GM12878 (cell line): ENCODE measurements at regions not wholly inside any gene's neighbourhood (a gene's known extent, or its start where the extent isn't known, plus 50 kb on each side); places are given as distances from the start of the nearest gene placed in this dataset.

Experiments
- ATAC-seq: fragments of 200-7000 bp; cut with Tn5 transposase; 3 replicates; pipeline ENCODE4 v1.9.1; 2020; ENCODE audit warnings: mild to moderate bottlenecking, moderate library complexity
- BruUV-seq: library from RNA; stranded (reverse); fragments of 400-500 nt; replicated peaks from 2 replicates; lab custom pipeline; 2021; lab: Mats Ljungman, UMichigan
- CTCF ChIA-PET: fragments of 300-600 bp; sonication (Branson Sonifier 250); formaldehyde crosslinking; extraction: SDS; loops from one replicate; lab custom pipeline; 2021; ENCODE audit warnings: inconsistent platforms; lab: Yijun Ruan, JAX
- POLR2A ChIA-PET: fragments of 350-600 bp; formaldehyde crosslinking; extraction: SDS; loops from one replicate; lab custom pipeline; 2021; ENCODE audit warnings: inconsistent platforms; lab: Charles Lee
- RAD21 ChIA-PET: fragments of 300-600 bp; sonication (Branson Sonifier 250); formaldehyde crosslinking; loops from one replicate; lab custom pipeline; 2023; ENCODE audit warnings: antibody characterized with exemption; ENCODE audit not compliant: unreplicated experiment; lab: Charles Lee
- SMC1A ChIA-PET: fragments of 300-600 bp; sonication (Branson Sonifier 250); formaldehyde crosslinking; loops from one replicate; lab custom pipeline; 2023; ENCODE audit not compliant: unreplicated experiment, uncharacterized antibody; lab: Charles Lee
- DNase-seq: peaks from one replicate; pipeline ENCODE4 v3.0.0-alpha.2; 2011; ENCODE audit warnings: low read depth, low spot score
- FAIRE-seq: peaks from 3 replicates; lab custom pipeline; 2011; peaks lifted over from hg19 to GRCh38; lab: Jason Lieb, UNC
- H2AFZ ChIP-seq: 2 replicates; pipeline ENCODE4 v1.6.0; 2011; ENCODE audit warnings: low read depth, low read length, control low read depth; ENCODE audit not compliant: control insufficient read depth
- H3K27ac ChIP-seq: 2 replicates; pipeline ENCODE4 v1.5.1; 2011; ENCODE audit warnings: control low read depth; ENCODE audit not compliant: control insufficient read depth, insufficient read depth
- H3K27me3 ChIP-seq, 2 experiments: replicated peaks in 1 of 2; 2 replicates each; pipeline versions ENCODE4 v1.6.0 to v1.6.1; 2011; ENCODE audit warnings: low read length in 1 of 2; ENCODE audit not compliant: control insufficient read depth in 2 of 2, insufficient read depth in 2 of 2
- H3K36me3 ChIP-seq, 2 experiments: 2 replicates each; pipeline ENCODE4 v1.5.1; 2011; ENCODE audit warnings: low read length in 1 of 2; ENCODE audit not compliant: control insufficient read depth in 2 of 2, insufficient read depth in 2 of 2
- H3K4me1 ChIP-seq: 2 replicates; pipeline ENCODE4 v1.6.1; 2011; ENCODE audit warnings: mild to moderate bottlenecking, low read length, moderate library complexity, mixed read lengths; ENCODE audit not compliant: control insufficient read depth, insufficient read depth
- H3K4me2 ChIP-seq: 2 replicates; pipeline ENCODE4 v1.6.0; 2011; ENCODE audit warnings: control low read depth; ENCODE audit not compliant: control insufficient read depth, insufficient read depth
- H3K4me3 ChIP-seq: fragments of 200-600 bp; sonication (generic); 2 replicates; pipeline ENCODE4 v1.5.1; 2016
- H3K79me2 ChIP-seq: 2 replicates; pipeline ENCODE4 v1.6.0; 2011; ENCODE audit warnings: low read length; ENCODE audit not compliant: control insufficient read depth, insufficient read depth
- H3K9ac ChIP-seq: 2 replicates; pipeline ENCODE4 v1.8.0; 2011; ENCODE audit warnings: low read length, control low read depth, mixed read lengths; ENCODE audit not compliant: control insufficient read depth, insufficient read depth
- H3K9me3 ChIP-seq: replicated peaks from 3 replicates; pipeline ENCODE4 v1.5.1; 2011; ENCODE audit warnings: mild to moderate bottlenecking, low read length; ENCODE audit not compliant: control insufficient read depth, insufficient read depth
- H4K20me1 ChIP-seq: 2 replicates; pipeline ENCODE4 v1.6.0; 2011; ENCODE audit not compliant: control insufficient read depth, insufficient read depth
- CBX5 ChIP-seq: sonication (generic); IDR thresholded peaks from 2 replicates; pipeline ENCODE4 v1.6.1; 2016; ENCODE audit warnings: low read depth, moderate library complexity, mild to moderate bottlenecking, inconsistent platforms
- HCFC1 ChIP-seq: fragments of 150-350 bp; IDR thresholded peaks from 2 replicates; pipeline ENCODE4 v1.6.1; 2014; ENCODE audit warnings: low read length
- STAT1 ChIP-seq: fragments of 450-650 bp; conservative IDR thresholded peaks from 2 replicates; pipeline ENCODE4 v1.6.1; 2014; ENCODE audit warnings: antibody characterized with exemption, mild to moderate bottlenecking
- SUPT20H ChIP-seq: IDR thresholded peaks from 2 replicates; pipeline ENCODE4 v1.6.1; 2011; ENCODE audit warnings: low read depth, mild to moderate bottlenecking, low read length, moderate library complexity, borderline replicate concordance; ENCODE audit not compliant: control insufficient read depth
- TAF1 ChIP-seq: IDR thresholded peaks from 2 replicates; pipeline ENCODE4 v1.6.1; 2011; ENCODE audit warnings: mild to moderate bottlenecking, low read depth, low read length, borderline replicate concordance
- ZNF592 ChIP-seq: fragments of 450-650 bp; IDR thresholded peaks from 2 replicates; pipeline ENCODE4 v1.6.1; 2017; ENCODE audit warnings: mild to moderate bottlenecking, moderate library complexity
- WGBS: methylation state at CpG from one replicate; pipeline ENCODE4 v1.1.6; 2016; ENCODE audit warnings: low lambda C conversion rate; ENCODE audit not compliant: insufficient replicate concordance, insufficient coverage; ENCODE audit errors: missing lambda C conversion rate; 5-methylcytosine and 5-hydroxymethylcytosine counted together
- in situ Hi-C: fragments of 300-500 bp; cut with MboI; formaldehyde crosslinking; loops from 9 replicates; pipeline ENCODE4 v1.14.3; 2018; ENCODE audit warnings: mixed read lengths
- intact Hi-C: fragments of 100-400 bp; cut with micrococcal nuclease; formaldehyde crosslinking; loops from one replicate; pipeline ENCODE4 v1.14.2; 2022; ENCODE audit not compliant: unreplicated experiment

GRCh38 chr9:105037139-105037538, 109.2 kb upstream of the ABCA1 start:
- FAIRE-seq (no peak), ATAC-seq (no peak), DNase-seq (no peak)
- in situ Hi-C loops (no loop called here), intact Hi-C loops (no loop called here)
- no peak for TF ChIP-seq TAF1
- TF ChIP-seq SUPT20H = no peak
- TF ChIP-seq ZNF592 = no peak
- TF ChIP-seq STAT1 = no peak
- no peak for TF ChIP-seq CBX5
- TF ChIP-seq HCFC1 = no peak
- Histone ChIP-seq H3K27me3 (no peaks in the 10 kb centered on the region; a peak in 2 of 4 replicates), H3K9me3 (no peaks in the 10 kb centered on the region), H2AFZ (no peak overlapping the region), H3K4me3 (no peak overlapping the region), H3K4me1 (no peaks in the 10 kb centered on the region), H3K4me2 (no peak overlapping the region), H3K36me3 (no peaks in the 10 kb centered on the region), H3K9ac (no peak overlapping the region), H4K20me1 (no peaks in the 10 kb centered on the region), H3K27ac (no peak overlapping the region), H3K79me2 (no peaks in the 10 kb centered on the region)
- BruUV-seq = no TSS peak
- ChIA-PET CTCF (no interaction called here), RAD21 (no interaction called here), POLR2A (no interaction called here), SMC1A (no interaction called here)
- WGBS = 0% methylated on average over 1 of the region's 1 CpG
